ENCODE measurements at regions not wholly inside any gene's neighbourhood (a gene's known extent, or its start where the extent isn't known, plus 50 kb on each side); places are given as distances from the start of the nearest gene placed in this dataset.
A peak's percentile ranks its signal among the peaks of the same experiment; 100 is the strongest.

GRCh38 chr1:65527190-65527589 is 106.7 kb downstream of the LEPR start:
- no peak for TF ChIP-seq CTCF (IDR thresholded peaks at IDR 0.05)
- no peaks in the 10 kb centered on the region for H3K36me3 ChIP-seq
- H3K9me3 ChIP-seq: no peaks in the 10 kb centered on the region
- peak in 1 of 2 donors; percentile 39 for ATAC-seq
- H3K4me3 ChIP-seq: peak overlapping the region; percentile 59
- DNase-seq: no peak
- peak overlapping the region; percentile 20 for H3K27ac ChIP-seq
- peaks cover 25% of the 10 kb centered on the region for H3K27me3 ChIP-seq (ENCODE audit: low read depth)
- H3K4me1 ChIP-seq: no peaks in the 10 kb centered on the region
- intact Hi-C loops (cut with DNase I): no loop called here

- intact Hi-C loops (cut with DNase I): no loop called here
Measured at GRCh38 chr1:65527707-65528503, 107.4 kb downstream of the LEPR start.

GRCh38 chr1:65531972-65532570 is 111.6 kb downstream of the LEPR start:
- peaks cover 7% of the 10 kb centered on the region for H3K27me3 ChIP-seq (ENCODE audit: low read depth)
- H3K36me3 ChIP-seq: no peaks in the 10 kb centered on the region
- TF ChIP-seq CTCF (IDR thresholded peaks at IDR 0.05): no peak
- H3K27ac ChIP-seq: no peak overlapping the region
- H3K9me3 ChIP-seq: no peaks in the 10 kb centered on the region
- H3K4me1 ChIP-seq: no peaks in the 10 kb centered on the region
- intact Hi-C loops (cut with DNase I): no loop called here
- no peak for ATAC-seq
- no peak for DNase-seq
- H3K4me3 ChIP-seq: no peak overlapping the region

More at GRCh38 chr1:65527707-65528503, 107.4 kb downstream of the LEPR start:
- no peak for DNase-seq
- no peaks in the 10 kb centered on the region for H3K9me3 ChIP-seq
- H3K36me3 ChIP-seq: no peaks in the 10 kb centered on the region
- H3K4me1 ChIP-seq: no peaks in the 10 kb centered on the region
- ATAC-seq: no peak
- peak; percentile 12 for TF ChIP-seq CTCF (IDR thresholded peaks at IDR 0.05)
- peak overlapping the region; percentile 59 for H3K4me3 ChIP-seq
- H3K27ac ChIP-seq: peak overlapping the region; percentile 20
- peaks cover 25% of the 10 kb centered on the region for H3K27me3 ChIP-seq (ENCODE audit: low read depth)

- H3K4me3 ChIP-seq: no peak overlapping the region
- no peak overlapping the region for H3K27ac ChIP-seq
- H3K9me3 ChIP-seq: no peaks in the 10 kb centered on the region
- TF ChIP-seq CTCF (IDR thresholded peaks at IDR 0.05): no peak
- intact Hi-C loops (cut with DNase I): no loop called here
- no peaks in the 10 kb centered on the region for H3K36me3 ChIP-seq
- no peaks in the 10 kb centered on the region for H3K27me3 ChIP-seq (ENCODE audit: low read depth)
- DNase-seq (no peak), ATAC-seq (no peak)
- H3K4me1 ChIP-seq: no peaks in the 10 kb centered on the region
Measured at GRCh38 chr1:65535981-65536380, 115.5 kb downstream of the LEPR start.

GRCh38 chr1:65538086-65538485 is 117.6 kb downstream of the LEPR start:
- intact Hi-C loops (cut with DNase I): no loop called here
- Histone ChIP-seq H3K4me1 (no peaks in the 10 kb centered on the region), H3K27me3 (ENCODE audit: low read depth) (no peaks in the 10 kb centered on the region), H3K27ac (no peak overlapping the region), H3K4me3 (no peak overlapping the region), H3K9me3 (no peaks in the 10 kb centered on the region), H3K36me3 (no peaks in the 10 kb centered on the region)
- no peak for ATAC-seq
- DNase-seq: no peak
- TF ChIP-seq CTCF (IDR thresholded peaks at IDR 0.05): no peak
